ENCODE measurements at regions not wholly inside any gene's neighbourhood (a gene's known extent, or its start where the extent isn't known, plus 50 kb on each side); places are given as distances from the start of the nearest gene placed in this dataset.

GRCh38 chr4:124536946-124537345 lies 175.6 kb downstream of the ANKRD50 start:
- TF ChIP-seq CTCF (IDR thresholded peaks at IDR 0.05; ENCODE audit: low read depth, low read length) = no peak

GRCh38 chr4:124537971-124538370 lies 174.6 kb downstream of the ANKRD50 start:
- no peak for TF ChIP-seq CTCF (IDR thresholded peaks at IDR 0.05; ENCODE audit: low read depth, low read length)
- H3K4me3 ChIP-seq (ENCODE audit: low read depth, low read length) = no peak overlapping the region

More at GRCh38 chr4:124536946-124537345, 175.6 kb downstream of the ANKRD50 start:
- no peak overlapping the region for H3K4me3 ChIP-seq (ENCODE audit: low read depth, low read length)

- TF ChIP-seq CTCF (IDR thresholded peaks at IDR 0.05; ENCODE audit: low read depth, low read length) = no peak
- H3K4me3 ChIP-seq (ENCODE audit: low read depth, low read length) = no peak overlapping the region
Observed at GRCh38 chr4:124540014-124540413, 172.5 kb downstream of the ANKRD50 start.

GRCh38 chr4:124541652-124542420 lies 170.7 kb downstream of the ANKRD50 start:
- no peak for TF ChIP-seq CTCF (IDR thresholded peaks at IDR 0.05; ENCODE audit: low read depth, low read length)
- H3K4me3 ChIP-seq (ENCODE audit: low read depth, low read length) = no peak overlapping the region

- no peak for TF ChIP-seq CTCF (IDR thresholded peaks at IDR 0.05; ENCODE audit: low read depth, low read length)
- no peak overlapping the region for H3K4me3 ChIP-seq (ENCODE audit: low read depth, low read length)
Observed at GRCh38 chr4:124555959-124556358, 156.6 kb downstream of the ANKRD50 start.

- no peak overlapping the region for H3K4me3 ChIP-seq (ENCODE audit: low read depth, low read length)
- TF ChIP-seq CTCF (IDR thresholded peaks at IDR 0.05; ENCODE audit: low read depth, low read length) = no peak
Observed at GRCh38 chr4:124564121-124564520, 148.4 kb downstream of the ANKRD50 start.

GRCh38 chr4:124565371-124565770 lies 147.2 kb downstream of the ANKRD50 start:
- no peak overlapping the region for H3K4me3 ChIP-seq (ENCODE audit: low read depth, low read length)
- no peak for TF ChIP-seq CTCF (IDR thresholded peaks at IDR 0.05; ENCODE audit: low read depth, low read length)
